ENCODE measurements at regions not wholly inside any gene's neighbourhood (a gene's known extent, or its start where the extent isn't known, plus 50 kb on each side); places are given as distances from the start of the nearest gene placed in this dataset.

DNA sequence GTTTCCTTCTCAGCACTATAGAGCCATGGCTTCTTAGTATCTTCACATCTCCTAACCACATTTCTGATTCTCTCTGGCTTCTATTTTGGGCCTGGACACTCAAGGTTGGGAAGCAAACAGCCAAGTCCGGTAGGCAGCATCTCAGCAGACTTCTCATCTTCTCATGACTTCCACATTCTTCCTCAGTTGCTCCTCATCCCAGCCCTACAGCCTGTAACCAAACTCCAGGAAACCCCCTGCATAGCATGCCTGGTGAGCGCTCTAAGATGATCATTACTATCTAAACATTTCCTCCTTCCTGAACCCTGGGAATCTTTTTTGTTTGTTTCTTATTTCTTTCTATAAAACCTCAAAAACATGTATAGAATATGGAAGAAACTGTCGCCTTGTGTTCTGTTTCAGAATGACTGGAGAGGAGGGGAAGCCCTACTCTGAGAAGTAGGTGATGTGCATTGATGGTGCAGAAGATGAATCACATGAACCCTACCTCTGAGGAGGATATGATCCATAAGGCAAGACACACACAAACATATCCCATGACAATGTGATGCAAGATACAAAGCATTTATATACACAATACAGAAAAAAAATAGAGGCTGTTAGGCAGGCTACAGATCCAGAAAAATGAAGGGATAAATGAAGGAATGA lies 219.8 kb upstream of the GYPA start:
- Histone ChIP-seq H3K9me1 (ENCODE audit: control insufficient read depth, insufficient read depth, low read length) (no peaks in the 10 kb centered on the region), H3K4me1 (replicated peaks in 1 of 2; ENCODE audit: control insufficient read depth in 2 of 2, insufficient read depth in 2 of 2, low read length in 2 of 2) (no peaks in the 10 kb centered on the region; a peak in 1 of 5 replicates), H3K27ac (ENCODE audit: extremely low read depth, low read depth, low read length) (no peak overlapping the region), H3K9ac (ENCODE audit: insufficient read depth in 1 of 2, low read depth in 2 of 2, low read length in 2 of 2) (no peak overlapping the region), H3K36me3 (ENCODE audit: control insufficient read depth, insufficient read depth, low read length) (no peaks in the 10 kb centered on the region), H3K27me3 (ENCODE audit: control insufficient read depth in 2 of 2, insufficient read depth in 2 of 2, low read length in 2 of 2) (no peaks in the 10 kb centered on the region), H3K4me3 (no peak overlapping the region), H3K4me2 (ENCODE audit: insufficient read depth, low read length) (no peak overlapping the region), H3K9me3 (replicated peaks; ENCODE audit: control insufficient read depth, insufficient read depth, low read depth, low read length) (no peaks in the 10 kb centered on the region), H2AFZ (ENCODE audit: low read depth, low read length) (no peak overlapping the region), H4K20me1 (replicated peaks; ENCODE audit: control insufficient read depth, insufficient read depth, low read length) (no peaks in the 10 kb centered on the region), H3K79me2 (ENCODE audit: control insufficient read depth, insufficient read depth, low read length) (no peaks in the 10 kb centered on the region)
- in situ Hi-C loops (cut with MboI): no loop called here
- no TSS peak for BruUV-seq (replicated peaks)
- ChIA-PET CTCF (ENCODE audit: low intra/inter-chr PET ratio) (no interaction called here), POLR2A (no interaction called here)
- FAIRE-seq: no peak
- no peak for ATAC-seq
- 0% methylated on average over 3 of the region's 3 CpGs for WGBS (ENCODE audit: insufficient coverage, low coverage, missing lambda C conversion rate)
- no peak for DNase-seq (ENCODE audit: extremely low read depth in 1 of 4, low spot score in 3 of 4)
- intact Hi-C loops (cut with micrococcal nuclease): no loop called here
- TF ChIP-seq CREM (IDR thresholded peaks at IDR 0.05; ENCODE audit: low read depth) (no peak), CEBPG (CRISPR knock-in tag; IDR thresholded peaks at IDR 0.05) (no peak), CEBPG (tag; conservative IDR thresholded peaks at IDR 0.05 in 1 of 2, IDR thresholded peaks at IDR 0.05 in 1 of 2) (no peak), POLR3G (IDR thresholded peaks at IDR 0.05; ENCODE audit: extremely low read depth, insufficient read length, insufficient replicate concordance) (no peak), POLR2G (IDR thresholded peaks at IDR 0.05; ENCODE audit: low read depth, low read length) (no peak), SREBF2 (CRISPR knock-in tag; IDR thresholded peaks at IDR 0.05) (no peak), ZNF347 (CRISPR knock-in tag; IDR thresholded peaks at IDR 0.05; ENCODE audit: low read depth) (no peak), TARDBP (IDR thresholded peaks at IDR 0.05) (no peak), FOS (IDR thresholded peaks at IDR 0.05; ENCODE audit: extremely low read depth, insufficient read length) (no peak), MEIS2 (IDR thresholded peaks at IDR 0.05; ENCODE audit: partially characterized antibody) (no peak), IRF2 (CRISPR knock-in tag; IDR thresholded peaks at IDR 0.05) (no peak), LCOR (CRISPR knock-in tag; IDR thresholded peaks at IDR 0.05) (no peak), TBL1XR1 (IDR thresholded peaks at IDR 0.05; ENCODE audit: low read length in 2 of 2) (no peak), FUS (optimal IDR thresholded peaks at IDR 0.05; ENCODE audit: low read depth, low read length) (no peak), MYBL2 (IDR thresholded peaks at IDR 0.05; ENCODE audit: low read depth) (no peak), MYBL2 (CRISPR knock-in tag; IDR thresholded peaks at IDR 0.05; ENCODE audit: borderline replicate concordance) (no peak), LARP7 (IDR thresholded peaks at IDR 0.05) (no peak)
- TF ChIP-seq, protein P1, sequence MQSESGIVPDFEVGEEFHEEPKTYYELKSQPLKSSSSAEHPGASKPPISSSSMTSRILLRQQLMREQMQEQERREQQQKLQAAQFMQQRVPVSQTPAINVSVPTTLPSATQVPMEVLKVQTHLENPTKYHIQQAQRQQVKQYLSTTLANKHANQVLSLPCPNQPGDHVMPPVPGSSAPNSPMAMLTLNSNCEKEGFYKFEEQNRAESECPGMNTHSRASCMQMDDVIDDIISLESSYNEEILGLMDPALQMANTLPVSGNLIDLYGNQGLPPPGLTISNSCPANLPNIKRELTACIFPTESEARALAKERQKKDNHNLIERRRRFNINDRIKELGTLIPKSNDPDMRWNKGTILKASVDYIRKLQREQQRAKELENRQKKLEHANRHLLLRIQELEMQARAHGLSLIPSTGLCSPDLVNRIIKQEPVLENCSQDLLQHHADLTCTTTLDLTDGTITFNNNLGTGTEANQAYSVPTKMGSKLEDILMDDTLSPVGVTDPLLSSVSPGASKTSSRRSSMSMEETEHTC (IDR thresholded peaks at IDR 0.05): no peak
- TF ChIP-seq, protein P2, sequence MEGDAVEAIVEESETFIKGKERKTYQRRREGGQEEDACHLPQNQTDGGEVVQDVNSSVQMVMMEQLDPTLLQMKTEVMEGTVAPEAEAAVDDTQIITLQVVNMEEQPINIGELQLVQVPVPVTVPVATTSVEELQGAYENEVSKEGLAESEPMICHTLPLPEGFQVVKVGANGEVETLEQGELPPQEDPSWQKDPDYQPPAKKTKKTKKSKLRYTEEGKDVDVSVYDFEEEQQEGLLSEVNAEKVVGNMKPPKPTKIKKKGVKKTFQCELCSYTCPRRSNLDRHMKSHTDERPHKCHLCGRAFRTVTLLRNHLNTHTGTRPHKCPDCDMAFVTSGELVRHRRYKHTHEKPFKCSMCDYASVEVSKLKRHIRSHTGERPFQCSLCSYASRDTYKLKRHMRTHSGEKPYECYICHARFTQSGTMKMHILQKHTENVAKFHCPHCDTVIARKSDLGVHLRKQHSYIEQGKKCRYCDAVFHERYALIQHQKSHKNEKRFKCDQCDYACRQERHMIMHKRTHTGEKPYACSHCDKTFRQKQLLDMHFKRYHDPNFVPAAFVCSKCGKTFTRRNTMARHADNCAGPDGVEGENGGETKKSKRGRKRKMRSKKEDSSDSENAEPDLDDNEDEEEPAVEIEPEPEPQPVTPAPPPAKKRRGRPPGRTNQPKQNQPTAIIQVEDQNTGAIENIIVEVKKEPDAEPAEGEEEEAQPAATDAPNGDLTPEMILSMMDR (IDR thresholded peaks at IDR 0.05 in 2 of 3, conservative IDR thresholded peaks at IDR 0.05 in 1 of 3; ENCODE audit: insufficient read depth in 2 of 3, low read depth in 1 of 3, low read length in 3 of 3): no peak
